Vagina (tissue), 2 donors: ENCODE measurements at regions not wholly inside any gene's neighbourhood (a gene's known extent, or its start where the extent isn't known, plus 50 kb on each side); places are given as distances from the start of the nearest gene placed in this dataset.

ENCODE experiments used
- DNase-seq, 2 donors: peaks; one replicate each; pipeline ENCODE4 v3.0.0-alpha.2; 2017; ENCODE audit errors: extremely low spot score in 2 of 2
- H3K27ac ChIP-seq: fragments of 200-600 bp; sonication (generic); one replicate; pipeline ENCODE4 v1.5.1; 2019
- H3K27me3 ChIP-seq: fragments of 200-600 bp; sonication (generic); one replicate; pipeline ENCODE4 v1.5.1; 2019
- H3K36me3 ChIP-seq, 2 donors: fragments of 200-600 bp; sonication (generic); one replicate each; pipeline ENCODE4 v1.5.1; 2017 to 2019
- H3K4me1 ChIP-seq: fragments of 200-600 bp; sonication (generic); one replicate; pipeline ENCODE4 v1.5.1; 2019
- H3K4me3 ChIP-seq, 2 donors: fragments of 200-600 bp; sonication (generic); 1 replicate in 1 of 2; 2 replicates in 1 of 2; pipeline ENCODE4 v1.5.1; 2016 to 2019
- H3K9me3 ChIP-seq: fragments of 200-600 bp; sonication (generic); one replicate; pipeline ENCODE4 v1.5.1; 2019
- POLR2A ChIP-seq, 2 donors: fragments of 450-650 bp; IDR thresholded peaks; one replicate each; pipeline ENCODE4 v1.6.1; 2017; ENCODE audit warnings: antibody characterized with exemption in 2 of 2, mild to moderate bottlenecking in 2 of 2, moderate library complexity in 2 of 2
- POLR2AphosphoS5 ChIP-seq, 2 donors: sonication (generic); formaldehyde crosslinking; IDR thresholded peaks; one replicate each; pipeline ENCODE4 v1.9.0; 2017; ENCODE audit warnings: antibody characterized with exemption in 2 of 2, mild to moderate bottlenecking in 2 of 2, low read depth in 1 of 2; ENCODE audit not compliant: insufficient read depth in 1 of 2
- intact Hi-C: fragments of 100-400 bp; cut with DNase I; formaldehyde crosslinking; loops from one replicate; pipeline ENCODE4 v1.15.1; 2023
- TF ChIP-seq, protein P1 (sequence below), 3 experiments: fragments of 450-650 bp in 2 of 3; fragments of 200-600 bp in 1 of 3; sonication (generic) in 1 of 3; IDR thresholded peaks; one replicate each; pipeline ENCODE4 v1.5.1; 2017 to 2019; ENCODE audit warnings: antibody characterized with exemption in 3 of 3, mild to moderate bottlenecking in 2 of 3, moderate library complexity in 2 of 3

DNA sequence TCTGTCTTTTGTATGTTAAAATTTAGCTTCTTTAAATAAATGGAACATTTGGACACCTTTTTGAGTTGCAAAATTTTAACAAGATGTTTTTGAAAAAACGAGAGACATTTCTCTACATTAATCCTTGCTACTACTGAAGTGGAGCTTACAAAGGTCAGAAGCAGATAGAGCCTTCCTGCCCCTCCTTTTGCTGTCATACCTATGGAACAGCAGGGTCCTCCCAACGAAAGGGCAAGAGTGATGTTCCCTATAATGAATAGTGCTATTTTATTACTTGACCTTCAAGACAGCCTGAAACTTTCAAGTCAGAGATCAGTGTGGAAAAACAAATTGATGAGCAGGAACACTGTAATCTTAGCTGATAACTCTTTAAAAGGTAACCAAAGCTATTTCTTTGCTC lies 1538.9 kb downstream of the PLA2G4A start:
- H3K27ac ChIP-seq = no peak overlapping the region
- no peak for DNase-seq
- H3K4me1 ChIP-seq = no peaks in the 10 kb centered on the region
- H3K27me3 ChIP-seq = no peaks in the 10 kb centered on the region
- TF ChIP-seq POLR2AphosphoS5 (IDR thresholded peaks at IDR 0.05; ENCODE audit: insufficient read depth in 1 of 2, low read depth in 1 of 2) (no peak), POLR2A (IDR thresholded peaks at IDR 0.05) (no peak)
- TF ChIP-seq, protein P1, sequence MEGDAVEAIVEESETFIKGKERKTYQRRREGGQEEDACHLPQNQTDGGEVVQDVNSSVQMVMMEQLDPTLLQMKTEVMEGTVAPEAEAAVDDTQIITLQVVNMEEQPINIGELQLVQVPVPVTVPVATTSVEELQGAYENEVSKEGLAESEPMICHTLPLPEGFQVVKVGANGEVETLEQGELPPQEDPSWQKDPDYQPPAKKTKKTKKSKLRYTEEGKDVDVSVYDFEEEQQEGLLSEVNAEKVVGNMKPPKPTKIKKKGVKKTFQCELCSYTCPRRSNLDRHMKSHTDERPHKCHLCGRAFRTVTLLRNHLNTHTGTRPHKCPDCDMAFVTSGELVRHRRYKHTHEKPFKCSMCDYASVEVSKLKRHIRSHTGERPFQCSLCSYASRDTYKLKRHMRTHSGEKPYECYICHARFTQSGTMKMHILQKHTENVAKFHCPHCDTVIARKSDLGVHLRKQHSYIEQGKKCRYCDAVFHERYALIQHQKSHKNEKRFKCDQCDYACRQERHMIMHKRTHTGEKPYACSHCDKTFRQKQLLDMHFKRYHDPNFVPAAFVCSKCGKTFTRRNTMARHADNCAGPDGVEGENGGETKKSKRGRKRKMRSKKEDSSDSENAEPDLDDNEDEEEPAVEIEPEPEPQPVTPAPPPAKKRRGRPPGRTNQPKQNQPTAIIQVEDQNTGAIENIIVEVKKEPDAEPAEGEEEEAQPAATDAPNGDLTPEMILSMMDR (IDR thresholded peaks at IDR 0.05) = no peak
- no peaks in the 10 kb centered on the region for H3K36me3 ChIP-seq
- intact Hi-C loops = no loop called here
- no peaks in the 10 kb centered on the region for H3K9me3 ChIP-seq
- no peak overlapping the region for H3K4me3 ChIP-seq

DNA sequence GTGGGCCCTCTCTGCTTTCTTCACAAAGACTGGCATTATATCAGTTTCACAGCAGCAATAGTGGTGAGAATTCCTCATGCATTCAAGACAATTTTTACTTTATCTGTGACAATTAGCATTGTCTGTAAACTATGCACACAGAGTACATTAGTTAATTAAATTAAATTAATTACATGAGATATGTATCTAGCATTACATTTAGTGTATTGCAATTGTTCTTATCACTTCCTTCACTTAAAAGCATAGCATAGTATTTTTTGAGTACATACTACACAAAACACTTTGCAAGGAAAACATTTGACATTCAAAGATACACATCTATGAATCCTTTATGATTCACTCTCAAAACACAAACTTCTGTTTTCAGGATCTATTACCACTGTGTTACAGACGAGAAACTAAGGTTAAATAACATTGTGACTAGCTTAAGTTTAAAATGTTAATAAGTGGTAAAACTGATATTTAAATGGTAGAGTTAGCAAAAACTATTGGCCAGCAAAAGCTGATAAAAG lies 1542.6 kb downstream of the PLA2G4A start:
- intact Hi-C loops = no loop called here
- Histone ChIP-seq H3K36me3 (no peaks in the 10 kb centered on the region), H3K27ac (no peak overlapping the region), H3K4me1 (no peaks in the 10 kb centered on the region), H3K27me3 (no peaks in the 10 kb centered on the region), H3K9me3 (no peaks in the 10 kb centered on the region), H3K4me3 (no peak overlapping the region)
- DNase-seq = no peak
- no peak for TF ChIP-seq POLR2A (IDR thresholded peaks at IDR 0.05)
- TF ChIP-seq POLR2AphosphoS5 (IDR thresholded peaks at IDR 0.05; ENCODE audit: insufficient read depth in 1 of 2, low read depth in 1 of 2) = no peak
- TF ChIP-seq, protein P1 (IDR thresholded peaks at IDR 0.05) = no peak

DNA sequence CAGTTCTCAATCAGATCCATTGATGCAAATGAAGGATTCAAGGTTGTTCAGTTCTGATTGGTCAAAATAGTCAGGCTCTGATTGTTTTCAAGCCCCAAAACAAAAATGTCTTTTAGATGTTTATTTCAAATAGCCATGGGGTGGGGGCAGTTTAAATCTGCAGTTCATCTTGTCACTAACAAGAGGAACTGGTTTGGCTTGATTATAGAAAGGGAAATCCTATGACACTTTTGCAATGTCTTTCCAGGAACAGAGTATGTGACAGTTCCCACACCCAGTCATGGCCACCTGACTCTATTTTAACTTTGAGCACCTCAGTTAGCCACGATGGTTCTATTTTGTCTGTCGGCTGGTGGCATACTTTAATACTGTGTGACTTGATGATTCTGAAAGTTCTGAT lies 1544.1 kb downstream of the PLA2G4A start:
- TF ChIP-seq POLR2A (IDR thresholded peaks at IDR 0.05) (no peak), POLR2AphosphoS5 (IDR thresholded peaks at IDR 0.05; ENCODE audit: insufficient read depth in 1 of 2, low read depth in 1 of 2) (no peak)
- TF ChIP-seq, protein P1 (IDR thresholded peaks at IDR 0.05) = no peak
- H3K36me3 ChIP-seq = no peaks in the 10 kb centered on the region
- DNase-seq = no peak
- H3K27ac ChIP-seq = no peak overlapping the region
- no peaks in the 10 kb centered on the region for H3K4me1 ChIP-seq
- no peak overlapping the region for H3K4me3 ChIP-seq
- H3K27me3 ChIP-seq = no peaks in the 10 kb centered on the region
- intact Hi-C loops = no loop called here
- H3K9me3 ChIP-seq = no peaks in the 10 kb centered on the region

DNA sequence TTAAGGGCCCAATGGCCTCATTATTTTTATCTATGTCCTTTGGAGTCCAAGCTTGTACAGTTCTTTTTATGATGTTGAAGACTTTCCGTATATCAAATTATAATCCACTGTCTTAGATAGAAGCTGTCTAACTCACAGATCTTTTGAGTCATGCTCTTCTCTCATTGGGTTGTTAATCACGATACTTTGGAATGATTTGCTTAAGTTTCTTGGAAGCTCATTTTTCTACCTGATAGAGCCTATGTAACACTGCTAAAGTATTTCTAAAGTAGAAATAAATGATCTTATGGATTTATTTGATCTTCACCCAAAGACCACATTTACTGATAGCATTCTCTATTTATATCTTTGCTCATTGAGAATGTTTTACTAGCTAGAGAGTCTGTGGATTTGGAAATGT lies 1554.1 kb downstream of the PLA2G4A start:
- intact Hi-C loops = no loop called here
- H3K4me1 ChIP-seq = no peaks in the 10 kb centered on the region
- H3K27me3 ChIP-seq = no peaks in the 10 kb centered on the region
- no peak overlapping the region for H3K27ac ChIP-seq
- DNase-seq = no peak
- no peaks in the 10 kb centered on the region for H3K9me3 ChIP-seq
- TF ChIP-seq POLR2AphosphoS5 (IDR thresholded peaks at IDR 0.05; ENCODE audit: insufficient read depth in 1 of 2, low read depth in 1 of 2) (no peak), POLR2A (IDR thresholded peaks at IDR 0.05) (no peak)
- TF ChIP-seq, protein P1 (IDR thresholded peaks at IDR 0.05) = no peak
- no peak overlapping the region for H3K4me3 ChIP-seq
- H3K36me3 ChIP-seq = no peaks in the 10 kb centered on the region

DNA sequence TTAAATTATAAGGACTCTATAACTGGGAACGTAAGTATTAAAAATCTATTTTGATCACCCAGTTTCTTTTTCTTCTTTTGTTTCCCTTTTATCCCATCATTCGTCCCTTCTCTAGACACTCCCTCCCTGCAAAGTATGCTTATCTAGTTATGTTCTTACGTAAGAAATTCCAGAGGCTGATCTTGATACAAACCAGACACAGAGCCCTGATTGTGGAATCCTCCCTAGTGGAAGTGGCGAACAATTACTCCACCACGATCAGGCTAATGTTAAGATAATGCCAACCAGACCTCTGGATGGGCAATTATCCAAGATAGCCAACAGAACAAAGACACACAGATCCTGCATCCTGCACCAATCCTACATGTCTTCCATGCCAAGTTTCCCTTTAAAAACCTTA lies 1557.4 kb downstream of the PLA2G4A start:
- no peak for DNase-seq
- TF ChIP-seq POLR2A (IDR thresholded peaks at IDR 0.05) = no peak
- no peak for TF ChIP-seq POLR2AphosphoS5 (IDR thresholded peaks at IDR 0.05; ENCODE audit: insufficient read depth in 1 of 2, low read depth in 1 of 2)
- TF ChIP-seq, protein P1 (IDR thresholded peaks at IDR 0.05) = no peak
- Histone ChIP-seq H3K9me3 (no peaks in the 10 kb centered on the region), H3K4me1 (no peaks in the 10 kb centered on the region), H3K27ac (no peak overlapping the region), H3K4me3 (no peak overlapping the region), H3K27me3 (no peaks in the 10 kb centered on the region), H3K36me3 (no peaks in the 10 kb centered on the region)
- intact Hi-C loops = no loop called here
